Tibial artery (tissue), 4 donors: ENCODE measurements at regions not wholly inside any gene's neighbourhood (a gene's known extent, or its start where the extent isn't known, plus 50 kb on each side); places are given as distances from the start of the nearest gene placed in this dataset.

ENCODE experiments used
- DNase-seq, 2 donors: peaks; one replicate each; pipeline ENCODE4 v3.0.0-alpha.2; 2019
- H3K27ac ChIP-seq, 2 donors: fragments of 200-600 bp; sonication (generic) in 1 of 2; 1 replicate in 1 of 2; 2 replicates in 1 of 2; pipeline ENCODE4 v1.5.1; 2018 to 2019; ENCODE audit warnings: mild to moderate bottlenecking in 1 of 2
- H3K27me3 ChIP-seq, 2 donors: fragments of 200-600 bp; sonication (generic) in 1 of 2; one replicate each; pipeline versions ENCODE4 v1.5.1 to v1.6.0; 2016 to 2019
- H3K36me3 ChIP-seq, 3 donors: fragments of 200-600 bp; sonication (generic) in 2 of 3; one replicate each; pipeline ENCODE4 v1.5.1; 2016 to 2019; ENCODE audit warnings: mild to moderate bottlenecking in 2 of 3
- H3K4me1 ChIP-seq, 4 donors: fragments of 200-600 bp; sonication (generic) in 2 of 4; 1 replicate in 3 of 4; 2 replicates in 1 of 4; pipeline ENCODE4 v1.5.1; 2016 to 2019
- H3K4me3 ChIP-seq, 2 donors: fragments of 200-600 bp; sonication (generic) in 1 of 2; 1 replicate in 1 of 2; 2 replicates in 1 of 2; pipeline ENCODE4 v1.5.1; 2018 to 2019; ENCODE audit warnings: mild to moderate bottlenecking in 2 of 2
- H3K9me3 ChIP-seq, 3 donors: fragments of 200-600 bp; sonication (generic) in 1 of 3; one replicate each; pipeline ENCODE4 v1.5.1; 2016 to 2019
- CTCF ChIP-seq, 2 experiments: fragments of 200-600 bp in 1 of 2; fragments of 450-650 bp in 1 of 2; IDR thresholded peaks; one replicate each; pipeline ENCODE4 v1.5.1; 2017 to 2019; ENCODE audit warnings: antibody characterized with exemption in 2 of 2, mild to moderate bottlenecking in 1 of 2, moderate library complexity in 1 of 2
- intact Hi-C: fragments of 100-400 bp; cut with DNase I; formaldehyde crosslinking; loops from one replicate; pipeline ENCODE4 v1.15.0; 2023; ENCODE audit warnings: low total_unique reads

GRCh38 chr12:13562915-13563742 lies 366.6 kb downstream of the EMP1 start:
- no peaks in the 10 kb centered on the region for H3K36me3 ChIP-seq
- intact Hi-C loops: no loop called here
- no peaks in the 10 kb centered on the region for H3K27me3 ChIP-seq
- no peaks in the 10 kb centered on the region for H3K4me1 ChIP-seq
- H3K27ac ChIP-seq: no peak overlapping the region
- no peak for TF ChIP-seq CTCF (IDR thresholded peaks at IDR 0.05)
- no peaks in the 10 kb centered on the region for H3K9me3 ChIP-seq
- no peak overlapping the region for H3K4me3 ChIP-seq
- DNase-seq: no peak

- no peak overlapping the region for H3K4me3 ChIP-seq
- no peak overlapping the region for H3K27ac ChIP-seq
- no peak for TF ChIP-seq CTCF (IDR thresholded peaks at IDR 0.05)
- no peaks in the 10 kb centered on the region for H3K4me1 ChIP-seq
- intact Hi-C loops: no loop called here
- H3K9me3 ChIP-seq: no peaks in the 10 kb centered on the region
- no peaks in the 10 kb centered on the region for H3K27me3 ChIP-seq
- no peak for DNase-seq
- H3K36me3 ChIP-seq: no peaks in the 10 kb centered on the region
Observed at GRCh38 chr12:13561923-13562322, 365.4 kb downstream of the EMP1 start.

GRCh38 chr12:13559318-13559978 lies 362.9 kb downstream of the EMP1 start:
- TF ChIP-seq CTCF (IDR thresholded peaks at IDR 0.05): no peak
- H3K36me3 ChIP-seq: no peaks in the 10 kb centered on the region
- no peaks in the 10 kb centered on the region for H3K9me3 ChIP-seq
- DNase-seq: no peak
- H3K4me3 ChIP-seq: no peak overlapping the region
- H3K27me3 ChIP-seq: no peaks in the 10 kb centered on the region
- no peak overlapping the region for H3K27ac ChIP-seq
- H3K4me1 ChIP-seq: no peaks in the 10 kb centered on the region
- intact Hi-C loops: no loop called here

- TF ChIP-seq CTCF (IDR thresholded peaks at IDR 0.05): no peak
- no peak for DNase-seq
- Histone ChIP-seq H3K4me1 (no peaks in the 10 kb centered on the region), H3K4me3 (no peak overlapping the region), H3K36me3 (no peaks in the 10 kb centered on the region), H3K9me3 (no peaks in the 10 kb centered on the region), H3K27ac (no peak overlapping the region), H3K27me3 (peaks cover 0 to 6% of the 10 kb centered on the region in 2 donors)
- intact Hi-C loops: no loop called here
Observed at GRCh38 chr12:13552830-13553229, 356.3 kb downstream of the EMP1 start.

- Histone ChIP-seq H3K27me3 (peaks cover 0 to 3% of the 10 kb centered on the region in 2 donors), H3K36me3 (no peaks in the 10 kb centered on the region), H3K27ac (no peak overlapping the region), H3K4me1 (no peaks in the 10 kb centered on the region), H3K4me3 (no peak overlapping the region), H3K9me3 (no peaks in the 10 kb centered on the region)
- intact Hi-C loops: no loop called here
- no peak for DNase-seq
- TF ChIP-seq CTCF (IDR thresholded peaks at IDR 0.05): no peak
Observed at GRCh38 chr12:13547283-13547682, 350.8 kb downstream of the EMP1 start.
